ENCODE measurements at regions not wholly inside any gene's neighbourhood (a gene's known extent, or its start where the extent isn't known, plus 50 kb on each side); places are given as distances from the start of the nearest gene placed in this dataset.
"Not testable (repeated sequence)": the region's sequence is repeated elsewhere in the genome, so short reads cannot be mapped to it uniquely, and the experiment has no call there.

DNA sequence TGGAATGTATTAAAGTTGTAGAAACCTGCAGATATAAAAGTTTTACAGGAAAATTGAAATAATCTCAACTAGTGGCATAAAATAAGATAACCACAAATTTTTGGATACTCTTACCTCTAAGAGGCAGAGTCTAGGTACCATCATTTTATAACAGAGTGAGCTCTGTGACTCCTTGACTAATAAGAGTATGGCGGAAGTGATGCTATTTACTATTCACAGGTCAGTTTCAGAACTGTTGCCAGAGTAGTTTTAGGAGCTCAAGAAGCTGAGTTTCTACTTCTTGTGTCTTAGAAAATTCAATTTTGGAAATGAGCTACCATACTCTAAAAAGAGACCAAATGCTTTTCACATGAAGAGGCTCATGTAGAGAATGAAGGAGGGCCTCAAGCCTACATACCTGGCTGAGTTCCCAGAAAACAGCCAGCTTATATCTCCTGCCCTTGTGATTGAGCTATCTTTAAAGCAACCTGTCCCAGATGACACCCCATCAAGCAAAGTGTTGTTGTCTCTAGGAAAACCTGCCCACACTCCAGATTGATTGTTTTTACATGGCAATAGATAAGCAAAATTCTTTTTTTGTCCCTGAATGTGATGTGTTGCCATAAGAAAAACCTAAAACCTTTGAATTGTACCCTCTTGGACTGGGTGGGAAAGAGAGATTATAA, 712.8 kb upstream of the CNTN5 start:
- no peak for DNase-seq (ENCODE audit: extremely low read depth in 1 of 11, low read depth in 9 of 11, low spot score in 4 of 11)

DNA sequence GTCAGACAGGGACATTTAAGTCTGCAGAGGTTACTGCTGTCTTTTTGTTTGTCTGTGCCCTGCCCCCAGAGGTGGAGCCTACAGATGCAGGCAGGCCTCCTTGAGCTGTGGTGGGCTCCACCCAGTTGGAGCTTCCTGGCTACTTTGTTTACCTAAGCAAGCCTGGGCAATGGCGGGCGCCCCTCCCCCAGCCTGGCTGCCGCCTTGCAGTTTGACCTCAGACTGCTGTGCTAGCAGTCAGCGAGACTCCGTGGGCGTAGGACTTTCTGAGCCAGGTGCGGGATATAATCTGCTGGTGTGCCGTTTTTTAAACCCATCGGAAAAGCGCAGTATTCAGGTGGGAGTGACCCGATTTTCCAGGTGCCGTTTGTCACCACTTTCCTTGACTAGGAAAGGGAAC, 690.4 kb upstream of the CNTN5 start:
- DNase-seq (ENCODE audit: extremely low read depth in 1 of 11, low read depth in 9 of 11, low spot score in 4 of 11): not testable (repeated sequence)

DNA sequence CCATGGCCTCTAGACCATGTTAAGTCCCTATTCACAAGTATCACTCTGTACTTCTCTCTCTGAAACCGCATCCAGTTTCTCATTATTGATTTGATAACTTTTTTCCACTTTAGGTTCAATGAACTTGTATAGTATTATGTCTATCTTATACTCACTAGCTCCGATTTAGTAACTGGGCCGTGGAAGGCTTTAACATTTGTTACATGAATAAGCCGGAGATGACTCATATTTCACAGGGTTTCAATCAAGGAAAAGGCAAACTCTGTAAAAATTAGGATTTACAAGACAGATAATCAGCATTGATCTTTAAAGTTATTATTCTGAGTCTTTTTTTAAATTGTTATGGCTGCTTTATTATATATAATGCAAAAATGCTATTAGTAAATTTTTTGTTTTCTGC, 662.2 kb upstream of the CNTN5 start:
- no peak for DNase-seq (ENCODE audit: extremely low read depth in 1 of 11, low read depth in 9 of 11, low spot score in 4 of 11)

DNA sequence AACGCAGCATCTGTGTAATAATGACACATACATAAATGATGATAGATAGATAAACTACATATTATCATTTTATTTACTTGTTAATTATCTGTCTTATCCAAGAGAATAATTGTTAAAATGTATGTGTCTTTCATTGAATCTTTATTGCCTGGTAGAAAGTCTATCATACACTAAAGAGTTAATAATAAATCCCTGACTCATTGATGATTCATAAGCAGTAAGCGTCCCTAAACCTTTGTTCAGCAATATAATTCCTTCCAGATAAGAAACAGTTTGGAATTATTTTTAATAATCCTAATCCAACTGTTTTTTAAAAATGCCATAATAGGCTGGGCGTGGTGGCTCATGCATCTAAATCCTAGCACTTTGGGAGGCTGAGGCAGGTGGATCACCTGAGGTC, 655.6 kb upstream of the CNTN5 start:
- no peak for DNase-seq (ENCODE audit: extremely low read depth in 1 of 11, low read depth in 9 of 11, low spot score in 4 of 11)

DNA sequence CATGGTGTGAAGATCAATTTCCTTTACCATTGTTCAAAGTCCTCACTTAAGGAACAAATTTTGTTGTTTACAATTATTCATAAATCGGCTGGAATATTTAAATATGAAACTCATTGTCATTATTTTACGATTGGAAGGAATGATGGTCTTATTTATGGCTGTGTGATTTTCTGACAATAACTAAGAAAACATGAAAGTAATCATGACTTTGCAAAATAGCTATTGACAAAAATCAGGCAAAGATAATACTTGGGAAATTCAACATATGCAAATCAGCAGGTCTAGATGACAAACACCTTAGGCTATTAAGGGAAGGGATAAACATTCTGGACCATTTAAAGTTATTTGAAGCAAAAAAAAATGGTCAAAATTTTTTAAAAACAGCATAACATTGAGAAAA, 654.8 kb upstream of the CNTN5 start:
- DNase-seq (ENCODE audit: extremely low read depth in 1 of 11, low read depth in 9 of 11, low spot score in 4 of 11): no peak

DNA sequence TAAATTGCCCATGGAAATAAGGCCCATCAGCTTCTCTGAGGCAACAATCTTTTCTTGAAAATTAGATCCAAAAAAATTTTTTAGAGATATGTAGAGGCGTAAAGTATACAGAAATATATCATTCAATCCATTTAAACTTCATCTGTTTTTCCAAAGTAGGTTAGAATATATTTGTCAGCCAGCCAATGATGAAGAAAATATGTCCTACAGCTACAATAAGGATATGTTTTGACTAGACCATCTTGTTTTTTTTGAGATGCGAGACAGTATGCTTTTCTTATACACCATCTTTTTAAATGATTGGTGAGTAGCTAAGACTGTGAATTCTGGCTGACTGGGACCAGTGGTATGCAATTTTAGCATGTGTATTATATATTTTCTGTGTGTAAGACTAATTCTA, 630.4 kb upstream of the CNTN5 start:
- no peak for DNase-seq (ENCODE audit: extremely low read depth in 1 of 11, low read depth in 9 of 11, low spot score in 4 of 11)

DNA sequence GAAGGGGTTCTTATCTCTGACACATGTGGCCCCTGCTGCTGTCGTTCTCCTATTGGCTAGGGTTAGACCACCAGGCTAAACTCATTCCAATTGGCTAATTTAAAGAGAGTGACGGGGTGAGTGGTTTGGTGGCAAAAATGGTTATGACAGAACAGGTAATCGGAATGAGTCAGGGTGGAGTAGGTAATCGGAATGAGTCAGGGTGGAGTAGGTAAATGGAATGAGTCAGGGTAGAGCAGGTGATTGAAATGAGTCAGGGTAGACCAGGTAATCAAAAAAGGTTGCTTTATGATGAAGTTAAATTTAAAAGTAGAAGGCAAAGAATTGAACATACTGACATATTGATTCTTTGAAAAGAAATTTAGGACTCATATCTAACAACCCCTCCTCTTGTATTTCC, 626.2 kb upstream of the CNTN5 start:
- not testable (repeated sequence) for DNase-seq (ENCODE audit: extremely low read depth in 1 of 11, low read depth in 9 of 11, low spot score in 4 of 11)

DNA sequence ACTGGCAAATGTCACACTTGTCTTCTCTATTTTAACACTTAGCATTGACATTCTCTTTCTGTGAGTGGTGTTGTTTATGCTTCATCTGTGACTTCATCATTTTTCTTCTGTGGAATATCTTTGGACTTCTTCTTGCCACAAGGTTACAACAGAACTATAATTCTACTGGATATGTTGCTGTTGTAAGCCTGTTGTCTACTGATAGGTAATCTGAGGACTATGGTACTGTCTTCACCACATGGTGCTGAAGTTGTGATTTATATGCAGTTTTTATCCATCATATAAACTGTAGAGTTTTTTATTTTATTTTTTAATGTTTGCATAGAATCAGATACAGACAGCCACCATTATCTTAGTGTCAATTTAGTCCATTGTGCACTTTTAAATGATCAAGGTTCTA, 622.2 kb upstream of the CNTN5 start:
- DNase-seq (ENCODE audit: extremely low read depth in 1 of 11, low read depth in 9 of 11, low spot score in 4 of 11): no peak

DNA sequence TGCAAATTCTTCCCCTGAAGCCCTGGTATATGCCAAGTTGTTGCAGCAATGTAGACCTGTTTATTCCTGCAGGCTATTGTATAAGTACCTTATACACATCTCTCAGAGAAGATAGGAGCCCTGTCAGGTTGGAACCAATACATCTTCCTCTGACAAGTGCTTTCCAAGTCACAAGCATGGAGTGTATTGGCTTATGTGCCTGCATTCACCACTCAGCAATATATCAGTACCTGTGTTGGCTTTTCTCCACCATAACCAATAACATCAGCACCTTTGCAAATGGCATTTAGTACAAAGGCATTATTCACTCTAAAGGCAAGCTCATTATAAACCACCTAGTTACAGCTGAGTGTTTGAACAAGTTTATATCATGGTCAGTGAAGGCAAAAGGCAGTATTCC, 611.7 kb upstream of the CNTN5 start:
- no peak for DNase-seq (ENCODE audit: extremely low read depth in 1 of 11, low read depth in 9 of 11, low spot score in 4 of 11)

DNA sequence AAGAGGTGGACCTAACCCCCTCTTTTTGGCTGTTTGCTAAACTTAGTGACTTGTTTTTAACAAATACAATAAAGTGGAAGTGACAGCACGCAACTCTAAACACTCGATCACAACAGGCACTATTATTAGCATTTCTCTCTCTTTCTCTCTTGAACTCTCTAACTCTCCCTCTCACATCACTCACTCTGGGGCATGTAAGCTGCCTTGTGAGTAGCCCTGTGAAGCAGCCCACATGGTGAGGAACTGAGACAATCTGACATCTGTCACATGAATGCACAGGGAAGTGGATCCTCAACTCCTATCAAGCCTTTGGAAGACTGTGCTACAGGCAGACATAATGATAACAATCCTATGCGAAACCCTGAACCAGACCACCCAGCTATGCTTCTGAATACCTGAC, 609.0 kb upstream of the CNTN5 start:
- no peak for DNase-seq (ENCODE audit: extremely low read depth in 1 of 11, low read depth in 9 of 11, low spot score in 4 of 11)

DNA sequence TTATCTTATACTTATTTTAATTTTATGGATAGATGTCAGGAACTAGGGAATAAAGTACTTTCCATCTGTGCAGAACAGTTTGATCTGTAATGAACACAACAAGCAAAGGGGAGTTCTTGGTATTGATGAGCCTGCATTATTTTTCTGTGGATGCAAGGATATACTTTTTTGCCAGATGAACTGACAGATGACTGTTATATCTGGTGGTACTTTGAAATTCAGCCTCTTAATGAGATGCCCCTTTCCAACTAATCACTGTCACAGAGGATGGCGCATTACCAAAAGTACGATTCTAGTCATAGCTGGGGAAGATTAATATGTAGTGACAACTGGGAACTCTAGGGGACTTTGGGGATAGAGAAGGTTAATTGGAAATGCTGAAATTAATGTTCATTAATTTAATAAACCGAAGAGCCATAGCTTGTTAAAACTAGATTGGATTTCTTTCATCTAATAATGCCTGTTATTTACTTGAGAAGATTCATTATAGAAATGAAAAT, 603.4 kb upstream of the CNTN5 start:
- DNase-seq (ENCODE audit: extremely low read depth in 1 of 11, low read depth in 9 of 11, low spot score in 4 of 11): no peak

DNA sequence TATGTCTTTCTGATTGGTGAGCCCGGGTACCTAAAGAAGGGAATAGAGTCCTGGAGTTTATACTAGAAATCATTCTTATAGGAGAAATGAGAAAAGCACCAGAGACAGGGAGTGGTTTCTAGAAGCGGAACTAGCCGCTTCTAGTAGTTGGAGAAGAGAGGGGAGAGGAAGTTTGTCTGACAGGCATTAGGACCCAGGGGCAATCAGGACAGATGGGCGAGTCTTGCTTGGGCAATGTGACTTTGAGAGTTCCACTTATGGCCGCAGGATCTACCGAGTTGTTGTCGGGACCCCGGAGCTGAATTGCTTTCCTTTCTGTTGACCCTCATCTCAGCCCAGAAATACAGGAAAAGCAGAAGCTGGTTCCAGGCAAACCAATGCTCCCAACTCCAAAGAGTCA, 596.8 kb upstream of the CNTN5 start:
- no peak for DNase-seq (ENCODE audit: extremely low read depth in 1 of 11, low read depth in 9 of 11, low spot score in 4 of 11)

DNA sequence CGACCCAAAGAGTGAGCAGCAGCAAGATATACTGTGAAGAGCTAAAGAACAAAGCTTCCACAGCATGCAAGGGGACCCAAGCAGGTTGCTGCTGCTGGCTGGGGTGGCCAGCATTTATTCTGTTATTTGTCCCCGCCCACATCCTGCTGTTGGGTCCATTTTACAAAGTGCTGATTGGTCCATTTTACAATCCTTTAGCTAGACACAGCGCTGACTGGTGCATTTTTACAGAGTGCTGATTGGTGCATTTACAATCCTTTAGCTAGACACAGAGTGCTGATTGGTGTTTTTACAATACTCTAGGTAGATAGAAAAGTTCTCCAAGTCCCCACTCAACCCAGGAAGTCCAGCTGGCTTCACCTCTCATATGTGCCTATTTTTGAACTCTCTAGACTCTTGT, 596.0 kb upstream of the CNTN5 start:
- DNase-seq (ENCODE audit: extremely low read depth in 1 of 11, low read depth in 9 of 11, low spot score in 4 of 11): not testable (repeated sequence)

DNA sequence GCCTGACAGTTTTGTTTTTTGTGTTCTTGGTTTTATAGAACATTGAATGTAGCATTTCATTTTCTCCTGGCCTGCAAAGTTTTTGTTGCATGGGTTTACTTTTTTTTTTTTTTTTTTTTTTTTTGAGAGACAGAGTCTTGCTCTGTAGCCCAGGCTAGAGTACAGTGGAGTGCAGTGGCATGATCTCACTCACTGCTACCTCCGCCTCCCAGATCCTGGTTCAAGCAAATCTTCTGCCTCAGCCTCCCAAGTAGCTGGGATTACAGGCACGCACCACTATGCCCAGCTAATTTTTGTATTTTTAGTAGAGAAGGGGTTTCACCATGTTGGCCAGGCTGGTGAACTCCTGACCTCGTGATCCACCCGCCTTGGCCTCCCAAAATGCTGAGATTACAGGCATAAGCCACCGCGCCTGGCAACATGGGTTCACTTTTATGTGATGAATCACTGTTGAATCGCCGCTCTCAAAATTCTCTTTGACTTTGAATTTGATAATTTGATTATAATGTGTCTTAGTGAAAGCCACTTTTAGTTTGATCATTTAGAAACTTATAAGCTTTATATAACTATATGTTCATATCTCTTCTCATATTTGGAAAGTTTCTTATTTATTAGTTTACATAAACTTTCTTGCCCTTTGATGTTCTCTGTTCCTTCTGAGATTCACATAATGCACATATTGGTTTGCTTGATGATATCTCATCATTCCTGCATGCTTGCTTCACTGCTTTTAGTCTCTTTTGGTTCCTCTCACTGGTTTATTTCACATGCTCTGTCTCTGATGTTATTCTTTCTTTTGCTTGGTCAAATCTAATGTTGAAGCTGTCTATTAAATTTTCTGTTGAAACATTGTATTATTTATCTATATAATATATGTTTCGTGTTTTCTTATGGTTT, 589.0 kb upstream of the CNTN5 start:
- no peak for DNase-seq (ENCODE audit: extremely low read depth in 1 of 11, low read depth in 9 of 11, low spot score in 4 of 11)

DNA sequence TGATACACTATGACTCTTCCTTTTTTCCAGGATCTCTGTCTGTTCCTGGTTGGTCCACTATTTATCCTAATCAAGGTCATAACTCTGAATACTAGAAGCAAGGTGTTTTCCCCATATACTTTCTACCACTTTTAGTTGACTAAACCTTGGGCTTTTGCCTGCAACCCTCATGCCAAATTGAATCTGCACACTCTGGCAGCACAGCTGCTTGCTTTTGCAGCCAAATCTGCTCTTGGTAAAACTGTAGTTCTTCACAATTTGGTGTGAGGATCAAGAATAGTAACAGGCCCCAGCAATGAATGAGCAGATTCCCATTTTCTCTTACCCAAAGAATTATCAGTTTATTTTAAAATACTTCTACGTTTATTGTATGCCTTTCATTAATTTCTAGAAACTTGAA, 586.5 kb upstream of the CNTN5 start:
- no peak for DNase-seq (ENCODE audit: extremely low read depth in 1 of 11, low read depth in 9 of 11, low spot score in 4 of 11)

DNA sequence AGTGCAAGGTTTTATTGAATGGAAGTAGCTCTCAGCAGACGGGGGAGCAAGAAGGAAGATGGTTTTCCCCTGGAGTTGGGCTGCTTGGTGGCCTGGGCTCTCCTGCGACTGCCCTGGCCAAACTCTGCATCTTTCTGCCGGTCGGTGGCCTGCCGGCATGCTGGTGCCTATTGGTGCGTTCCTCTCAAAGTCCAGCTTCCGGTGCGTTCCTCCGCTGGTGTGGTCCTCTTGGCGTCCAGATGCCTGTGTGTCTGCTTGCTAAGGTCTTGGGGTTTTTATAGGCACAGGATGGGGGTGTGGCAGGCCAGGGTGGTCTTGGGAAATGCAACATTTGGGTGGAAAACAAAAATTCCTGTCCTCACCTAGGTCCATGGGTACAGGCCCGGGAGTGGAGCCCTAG, 567.4 kb upstream of the CNTN5 start:
- no peak for DNase-seq (ENCODE audit: extremely low read depth in 1 of 11, low read depth in 9 of 11, low spot score in 4 of 11)

DNA sequence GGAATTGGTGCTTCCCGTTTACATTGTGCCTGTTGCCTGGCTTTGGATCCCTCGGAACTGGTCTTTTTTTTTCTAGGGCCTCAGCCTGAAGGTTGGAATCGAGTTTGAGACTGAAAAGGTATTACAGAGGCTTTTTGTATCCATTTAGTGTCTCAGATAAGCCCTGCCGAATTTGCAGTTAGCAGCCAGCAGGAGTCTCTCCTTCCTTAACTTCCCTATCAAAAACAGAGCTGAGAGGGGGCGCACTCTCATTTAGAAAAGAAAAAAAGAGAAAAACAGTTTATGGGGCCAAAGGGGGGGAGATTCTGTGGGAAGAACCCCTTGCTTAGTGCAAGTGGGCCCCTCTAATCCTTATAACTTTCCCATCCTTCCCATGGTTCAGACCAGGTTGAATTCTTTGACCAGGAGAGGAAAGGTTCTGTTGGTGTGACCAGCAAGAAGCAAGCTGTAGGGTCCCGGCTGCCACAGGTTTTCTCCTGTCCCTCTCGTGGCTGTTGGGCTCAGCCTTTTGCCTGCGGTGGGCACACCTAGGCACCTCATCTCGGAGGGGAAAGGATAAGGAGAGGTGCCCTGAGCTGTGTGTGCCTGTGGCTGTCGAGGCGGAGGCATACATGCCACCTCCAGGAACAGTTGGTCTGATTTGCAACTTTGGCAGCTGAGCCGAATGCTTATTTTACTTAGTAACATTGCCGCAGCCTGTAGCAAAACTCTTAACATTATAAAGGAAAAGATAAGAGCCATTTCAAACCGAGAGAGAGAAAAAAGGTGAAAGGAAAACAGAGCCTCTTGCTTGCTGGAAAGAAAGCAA, 565.0 kb upstream of the CNTN5 start:
- DNase-seq (ENCODE audit: extremely low read depth in 1 of 11, low read depth in 9 of 11, low spot score in 4 of 11): no peak

DNA sequence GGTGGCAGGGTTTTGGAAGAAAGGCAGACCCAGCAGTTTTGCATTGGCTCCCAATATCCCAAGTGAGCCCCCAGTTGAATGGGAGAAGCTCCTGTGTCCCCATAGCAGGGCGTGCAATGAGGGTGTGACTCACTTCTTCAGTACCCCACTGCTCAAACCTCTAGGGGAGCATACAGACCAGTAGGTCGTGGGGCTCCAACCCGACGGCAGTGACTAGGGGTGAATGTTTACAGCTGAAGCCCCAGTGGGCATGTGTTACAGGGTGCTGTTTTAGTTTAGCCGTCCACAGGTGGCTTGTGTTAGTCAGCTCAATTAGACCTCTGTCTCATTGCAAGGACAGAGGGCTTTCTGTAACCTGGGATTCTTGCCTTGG, 564.5 kb upstream of the CNTN5 start:
- no peak for DNase-seq (ENCODE audit: extremely low read depth in 1 of 11, low read depth in 9 of 11, low spot score in 4 of 11)

DNA sequence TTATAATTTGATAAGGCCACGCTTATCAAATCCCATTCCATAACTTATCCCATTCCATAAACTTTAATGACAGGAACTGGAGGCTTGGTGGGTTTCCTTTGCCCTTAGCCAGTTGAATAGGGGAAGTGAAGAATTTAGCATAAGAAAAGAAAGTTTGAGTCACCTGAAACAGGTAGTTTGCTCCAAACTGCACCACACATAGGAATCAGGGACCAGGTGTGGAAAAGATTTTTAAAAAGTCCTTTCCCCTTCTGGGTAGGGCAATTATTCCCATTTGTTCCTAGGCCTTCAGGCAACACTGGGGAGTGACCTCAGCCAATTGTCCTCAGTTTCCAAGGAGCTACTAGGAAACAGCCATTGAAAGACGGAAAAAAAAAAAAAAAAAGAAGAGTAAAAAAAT, 525.7 kb upstream of the CNTN5 start:
- no peak for DNase-seq (ENCODE audit: extremely low read depth in 1 of 11, low read depth in 9 of 11, low spot score in 4 of 11)

DNA sequence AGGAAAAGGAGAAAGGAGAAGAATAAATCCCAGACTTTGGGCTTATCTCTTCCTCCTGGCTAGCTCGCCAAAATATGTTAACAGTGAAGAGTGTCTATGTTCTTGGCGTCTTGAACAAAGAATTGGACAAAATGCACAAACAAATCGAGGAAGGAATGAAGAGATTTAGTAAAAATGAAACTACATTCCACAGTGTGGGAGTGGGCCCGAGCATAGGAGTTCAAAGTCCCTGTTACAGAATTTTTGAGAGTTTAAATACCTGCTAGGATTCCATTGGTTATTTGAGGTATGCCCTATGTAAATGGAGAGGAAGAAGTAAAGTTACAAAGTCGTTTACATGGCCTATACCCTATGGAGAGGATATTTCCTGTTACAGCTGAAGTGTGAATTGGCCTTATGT, 525.1 kb upstream of the CNTN5 start:
- DNase-seq (ENCODE audit: extremely low read depth in 1 of 11, low read depth in 9 of 11, low spot score in 4 of 11): no peak
